Prostate gland (tissue), 2 donors: ENCODE measurements at regions not wholly inside any gene's neighbourhood (a gene's known extent, or its start where the extent isn't known, plus 50 kb on each side); places are given as distances from the start of the nearest gene placed in this dataset.

Experiments
- POLR2A ChIP-seq: fragments of 450-650 bp; IDR thresholded peaks from one replicate; pipeline ENCODE4 v1.6.1; 2016; ENCODE audit warnings: antibody characterized with exemption, mild to moderate bottlenecking
- POLR2AphosphoS5 ChIP-seq: sonication (generic); formaldehyde crosslinking; IDR thresholded peaks from one replicate; pipeline ENCODE4 v1.6.1; 2017; ENCODE audit warnings: antibody characterized with exemption
- TF ChIP-seq, protein P1 (sequence below), 4 experiments: fragments of 200-600 bp in 2 of 4; fragments of 450-650 bp in 2 of 4; sonication (generic) in 2 of 4; IDR thresholded peaks; 1 replicate in 3 of 4; 2 replicates in 1 of 4; pipeline ENCODE4 v1.5.1; 2016 to 2019; ENCODE audit warnings: antibody characterized with exemption in 4 of 4, mild to moderate bottlenecking in 2 of 4, moderate library complexity in 2 of 4

DNA sequence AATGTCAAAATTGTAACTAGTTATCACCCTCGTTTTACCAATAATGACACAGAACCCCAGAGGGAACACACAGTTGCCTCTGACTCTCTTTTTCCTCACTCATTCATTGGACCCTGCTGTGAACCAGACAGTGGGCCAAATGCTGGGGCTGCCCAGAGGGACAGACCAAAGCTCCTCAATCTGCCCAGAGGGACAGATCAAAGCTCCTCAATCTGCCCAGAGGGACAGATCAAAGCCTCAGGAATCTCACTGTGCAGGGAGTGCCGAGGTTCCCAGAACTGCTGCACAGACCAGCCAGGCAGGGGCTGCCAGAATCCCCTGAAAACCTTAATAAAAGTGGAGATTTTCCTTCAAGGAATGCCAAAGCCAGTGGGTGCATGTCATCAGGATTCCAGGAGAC is 179.1 kb downstream of the SOD2 start:
- TF ChIP-seq, protein P1, sequence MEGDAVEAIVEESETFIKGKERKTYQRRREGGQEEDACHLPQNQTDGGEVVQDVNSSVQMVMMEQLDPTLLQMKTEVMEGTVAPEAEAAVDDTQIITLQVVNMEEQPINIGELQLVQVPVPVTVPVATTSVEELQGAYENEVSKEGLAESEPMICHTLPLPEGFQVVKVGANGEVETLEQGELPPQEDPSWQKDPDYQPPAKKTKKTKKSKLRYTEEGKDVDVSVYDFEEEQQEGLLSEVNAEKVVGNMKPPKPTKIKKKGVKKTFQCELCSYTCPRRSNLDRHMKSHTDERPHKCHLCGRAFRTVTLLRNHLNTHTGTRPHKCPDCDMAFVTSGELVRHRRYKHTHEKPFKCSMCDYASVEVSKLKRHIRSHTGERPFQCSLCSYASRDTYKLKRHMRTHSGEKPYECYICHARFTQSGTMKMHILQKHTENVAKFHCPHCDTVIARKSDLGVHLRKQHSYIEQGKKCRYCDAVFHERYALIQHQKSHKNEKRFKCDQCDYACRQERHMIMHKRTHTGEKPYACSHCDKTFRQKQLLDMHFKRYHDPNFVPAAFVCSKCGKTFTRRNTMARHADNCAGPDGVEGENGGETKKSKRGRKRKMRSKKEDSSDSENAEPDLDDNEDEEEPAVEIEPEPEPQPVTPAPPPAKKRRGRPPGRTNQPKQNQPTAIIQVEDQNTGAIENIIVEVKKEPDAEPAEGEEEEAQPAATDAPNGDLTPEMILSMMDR (IDR thresholded peaks at IDR 0.05) = no peak
- TF ChIP-seq POLR2A (no peak), POLR2AphosphoS5 (no peak)
